B cell (primary cell): ENCODE measurements at regions not wholly inside any gene's neighbourhood (a gene's known extent, or its start where the extent isn't known, plus 50 kb on each side); places are given as distances from the start of the nearest gene placed in this dataset.

ENCODE experiments used
- ATAC-seq: fragments of 200-7000 bp; cut with Tn5 transposase; one replicate; pipeline ENCODE4 v1.10.0; 2021; ENCODE audit warnings: low read depth, mild to moderate bottlenecking, moderate number of reproducible peaks, moderate library complexity
- CTCF ChIA-PET: fragments of 350-600 bp; sonication (Branson Sonifier 250); formaldehyde crosslinking; loops from one replicate; lab custom pipeline; 2021; ENCODE audit warnings: antibody characterized with exemption, inconsistent platforms; lab: Charles Lee
- POLR2A ChIA-PET: fragments of 350-600 bp; sonication (Branson Sonifier 250); formaldehyde crosslinking; loops from one replicate; lab custom pipeline; 2021; ENCODE audit warnings: antibody characterized with exemption; lab: Charles Lee
- DNase-seq: peaks from one replicate; pipeline ENCODE4 v3.0.0; 2013
- H2AFZ ChIP-seq: 2 replicates; pipeline ENCODE4 v1.6.1; 2012; ENCODE audit warnings: mild to moderate bottlenecking, low read depth, low read length; ENCODE audit not compliant: insufficient read depth, poor library complexity, severe bottlenecking
- H3K27ac ChIP-seq, 2 donors: 1 replicate in 1 of 2; 2 replicates in 1 of 2; pipeline ENCODE4 v1.5.1; 2012 to 2013; ENCODE audit warnings: low read length in 2 of 2, mild to moderate bottlenecking in 2 of 2, moderate library complexity in 1 of 2
- H3K27me3 ChIP-seq, 4 experiments: fragments of 200-600 bp in 1 of 4; sonication (generic) in 1 of 4; replicated peaks in 1 of 4; 1 replicate in 2 of 4; 2 replicates in 2 of 4; pipeline versions ENCODE4 v1.6.1 to v1.7.0; 2013 to 2016; ENCODE audit warnings: low read length in 3 of 4, mild to moderate bottlenecking in 2 of 4, mixed read lengths in 1 of 4, moderate library complexity in 1 of 4; ENCODE audit not compliant: insufficient read depth in 4 of 4, control insufficient read depth in 3 of 4; ENCODE audit errors: control extremely low read depth in 1 of 4
- H3K36me3 ChIP-seq, 2 experiments: replicated peaks in 1 of 2; 1 replicate in 1 of 2; 2 replicates in 1 of 2; pipeline versions ENCODE4 v1.6.1 to v1.7.1; 2013; ENCODE audit warnings: low read length in 1 of 2; ENCODE audit not compliant: insufficient read depth in 2 of 2, control insufficient read depth in 1 of 2; ENCODE audit errors: control extremely low read depth in 1 of 2, extremely low read depth in 1 of 2
- H3K4me1 ChIP-seq, 2 donors: fragments of 200-600 bp in 1 of 2; sonication (generic) in 1 of 2; 1 replicate in 1 of 2; 2 replicates in 1 of 2; pipeline versions ENCODE4 v1.5.1 to v1.6.1; 2013 to 2017; ENCODE audit warnings: low read length in 2 of 2; ENCODE audit not compliant: control insufficient read depth in 2 of 2, insufficient read depth in 2 of 2
- H3K4me2 ChIP-seq: replicated peaks from 2 replicates; pipeline ENCODE3; 2012; ENCODE audit warnings: mild to moderate bottlenecking, low read depth, low read length; ENCODE audit not compliant: poor library complexity, severe bottlenecking
- H3K4me3 ChIP-seq, 5 experiments: fragments of 200-600 bp in 1 of 5; sonication (generic) in 1 of 5; 1 replicate in 3 of 5; 2 replicates in 2 of 5; pipeline versions ENCODE4 v1.5.1 to v1.7.0; 2011 to 2016; ENCODE audit warnings: low read length in 4 of 5, mild to moderate bottlenecking in 4 of 5, low read depth in 2 of 5, control low read depth in 1 of 5, moderate library complexity in 1 of 5; ENCODE audit not compliant: insufficient read depth in 1 of 5; ENCODE audit errors: control extremely low read depth in 1 of 5, extremely low read depth in 1 of 5
- H3K79me2 ChIP-seq: fragments of 200-600 bp; sonication (generic); one replicate; pipeline ENCODE4 v1.6.0; 2016; ENCODE audit warnings: low read length; ENCODE audit not compliant: control insufficient read depth, insufficient read depth
- H3K9ac ChIP-seq: fragments of 200-600 bp; sonication (generic); 2 replicates; pipeline ENCODE4 v1.6.1; 2017; ENCODE audit warnings: mild to moderate bottlenecking, low read length, moderate library complexity
- H3K9me3 ChIP-seq, 3 donors: one replicate each; pipeline versions ENCODE4 v1.6.1 to v1.7.1; 2013; ENCODE audit warnings: low read length in 2 of 3; ENCODE audit not compliant: control insufficient read depth in 2 of 3, insufficient read depth in 1 of 3; ENCODE audit errors: control extremely low read depth in 1 of 3
- H4K20me1 ChIP-seq: 2 replicates; pipeline ENCODE4 v1.6.0; 2012; ENCODE audit warnings: mild to moderate bottlenecking, low read length; ENCODE audit not compliant: insufficient read depth, control insufficient read depth, poor library complexity, severe bottlenecking
- H3K27ac Mint-ChIP-seq: one replicate; pipeline ENCODE4 v1.8.0; 2021; ENCODE audit warnings: mixed read lengths
- H3K27me3 Mint-ChIP-seq: one replicate; pipeline ENCODE4 v1.8.0; 2021; ENCODE audit warnings: mixed read lengths
- H3K4me1 Mint-ChIP-seq: one replicate; pipeline ENCODE4 v1.8.0; 2021; ENCODE audit warnings: mixed read lengths
- H3K4me3 Mint-ChIP-seq: one replicate; pipeline ENCODE4 v1.8.0; 2021; ENCODE audit warnings: mixed read lengths
- H3K9me3 Mint-ChIP-seq: one replicate; pipeline ENCODE4 v1.8.0; 2022; ENCODE audit warnings: mixed read lengths; ENCODE audit not compliant: insufficient read depth
- CTCF ChIP-seq: fragments of 200-600 bp; IDR thresholded peaks from one replicate; pipeline ENCODE4 v1.8.0; 2022; ENCODE audit warnings: antibody characterized with exemption, mild to moderate bottlenecking
- EZH2 ChIP-seq: IDR thresholded peaks from 2 replicates; pipeline ENCODE4 v1.6.1; 2012; ENCODE audit warnings: borderline replicate concordance, low read depth, mild to moderate bottlenecking, moderate library complexity, low read length; ENCODE audit not compliant: insufficient read depth, poor library complexity, severe bottlenecking
- WGBS: methylation state at CpG from one replicate; pipeline ENCODE4 v1.1.5; 2013; ENCODE audit warnings: missing lambda C conversion rate; ENCODE audit not compliant: insufficient coverage; 5-methylcytosine and 5-hydroxymethylcytosine counted together
- intact Hi-C: fragments of 100-400 bp; cut with micrococcal nuclease; formaldehyde crosslinking; loops from one replicate; pipeline ENCODE4 v1.10.0; 2022

DNA sequence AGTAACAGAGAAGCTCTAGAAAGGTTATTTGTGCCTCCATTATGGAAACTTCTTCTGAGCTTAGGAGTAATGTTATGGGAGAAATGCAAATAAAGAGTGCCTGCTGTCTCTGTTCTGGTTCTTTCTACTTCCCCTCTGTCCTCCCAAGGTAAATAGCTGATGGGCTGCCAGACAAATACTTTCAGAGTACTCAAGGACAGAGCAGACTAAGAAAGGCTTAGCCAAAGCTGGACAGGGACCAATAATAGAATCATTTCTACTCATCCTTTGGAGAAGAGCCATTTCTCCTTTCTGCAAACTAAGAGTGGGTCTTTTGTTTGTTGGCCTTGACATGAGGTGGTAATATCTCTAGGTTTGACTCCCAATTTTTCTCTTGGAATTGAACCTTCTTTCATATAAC lies 136.1 kb downstream of the MID1IP1 start:
- intact Hi-C loops: no loop called here
- Histone ChIP-seq H2AFZ (no peak overlapping the region), H4K20me1 (no peaks in the 10 kb centered on the region), H3K4me3 (no peak overlapping the region), H3K9ac (no peak overlapping the region), H3K27ac (no peak overlapping the region), H3K27me3 (no peaks in the 10 kb centered on the region), H3K36me3 (no peaks in the 10 kb centered on the region), H3K4me2 (no peak overlapping the region), H3K79me2 (no peaks in the 10 kb centered on the region), H3K4me1 (no peaks in the 10 kb centered on the region), H3K9me3 (no peaks in the 10 kb centered on the region)
- no peak overlapping the region for H3K4me3 Mint-ChIP-seq
- CTCF ChIA-PET: no interaction called here
- no peaks in the 10 kb centered on the region for H3K4me1 Mint-ChIP-seq
- no peak for ATAC-seq
- H3K9me3 Mint-ChIP-seq: no peaks in the 10 kb centered on the region
- H3K27ac Mint-ChIP-seq: no peak overlapping the region
- no peaks in the 10 kb centered on the region for H3K27me3 Mint-ChIP-seq
- TF ChIP-seq EZH2: no peak
- TF ChIP-seq CTCF: no peak
- DNase-seq: no peak
- POLR2A ChIA-PET: no interaction called here

GRCh38 chrX:38937926-38938325 lies 136.7 kb downstream of the MID1IP1 start:
- Histone ChIP-seq H3K9ac (no peak overlapping the region), H4K20me1 (no peaks in the 10 kb centered on the region), H3K27me3 (no peaks in the 10 kb centered on the region), H2AFZ (no peak overlapping the region), H3K4me2 (no peak overlapping the region), H3K4me3 (no peak overlapping the region), H3K79me2 (no peaks in the 10 kb centered on the region), H3K36me3 (no peaks in the 10 kb centered on the region), H3K9me3 (no peaks in the 10 kb centered on the region), H3K4me1 (no peaks in the 10 kb centered on the region), H3K27ac (no peak overlapping the region)
- WGBS: no CpG with 5 or more reads among the region's 3 CpGs
- H3K27me3 Mint-ChIP-seq: no peaks in the 10 kb centered on the region
- DNase-seq: no peak
- H3K4me1 Mint-ChIP-seq: no peaks in the 10 kb centered on the region
- intact Hi-C loops: no loop called here
- POLR2A ChIA-PET: no interaction called here
- no peak for ATAC-seq
- CTCF ChIA-PET: no interaction called here
- no peaks in the 10 kb centered on the region for H3K9me3 Mint-ChIP-seq
- H3K4me3 Mint-ChIP-seq: no peak overlapping the region
- no peak overlapping the region for H3K27ac Mint-ChIP-seq
- no peak for TF ChIP-seq EZH2
- no peak for TF ChIP-seq CTCF
